NCI-H2196 treated with DMSO at 0.1 percent for 48 hours (cell line): ENCODE measurements at regions not wholly inside any gene's neighbourhood (a gene's known extent, or its start where the extent isn't known, plus 50 kb on each side); places are given as distances from the start of the nearest gene placed in this dataset.

Experiments used
- DNase-seq: peaks from one replicate; lab custom pipeline; 2025; ENCODE audit not compliant: unreplicated experiment; lab: John Stamatoyannopoulos, UW

DNA sequence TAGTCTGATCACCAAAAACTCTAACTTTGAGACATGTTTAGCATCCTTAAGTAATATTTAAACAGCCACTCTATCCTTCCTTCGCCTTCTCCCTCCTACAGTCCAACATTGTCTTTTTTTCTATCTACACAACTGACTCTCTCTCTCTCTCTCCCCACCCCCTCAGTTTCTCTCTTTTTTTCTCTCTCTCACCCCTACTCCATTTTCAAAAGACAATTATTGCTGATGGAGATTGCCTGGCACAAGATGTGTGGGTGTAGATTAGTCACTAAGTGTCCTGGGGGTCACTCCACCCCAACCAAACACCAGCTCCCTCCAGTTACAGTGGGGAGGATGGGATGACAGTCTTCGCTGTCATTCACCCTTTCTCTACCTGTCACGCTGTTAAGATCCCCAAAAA lies 94.5 kb upstream of the NFIA start:
- no peak for DNase-seq

GRCh38 chr1:60984062-60984799 lies 98.1 kb upstream of the NFIA start:
- no peak for DNase-seq

- DNase-seq: no peak
Observed at GRCh38 chr1:60983701-60984061, 98.7 kb upstream of the NFIA start.

DNA sequence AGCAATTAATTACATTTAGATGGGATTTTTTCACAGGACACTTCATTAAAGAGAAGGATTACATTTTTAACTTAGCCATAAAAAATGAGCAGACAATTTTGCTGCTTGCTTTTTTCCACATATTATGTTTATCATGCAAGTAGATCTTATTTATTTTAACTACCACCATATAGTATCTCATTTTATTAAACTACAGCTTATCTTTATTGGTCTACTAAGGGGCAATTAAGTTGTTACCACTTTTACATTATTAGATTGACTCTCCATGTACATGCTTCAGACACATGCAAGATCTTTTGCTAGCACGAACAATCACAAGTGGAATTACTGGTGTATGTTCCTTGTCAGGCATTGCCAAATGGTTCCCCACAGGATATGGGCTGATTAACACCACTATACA lies 99.8 kb upstream of the NFIA start:
- DNase-seq: no peak

DNA sequence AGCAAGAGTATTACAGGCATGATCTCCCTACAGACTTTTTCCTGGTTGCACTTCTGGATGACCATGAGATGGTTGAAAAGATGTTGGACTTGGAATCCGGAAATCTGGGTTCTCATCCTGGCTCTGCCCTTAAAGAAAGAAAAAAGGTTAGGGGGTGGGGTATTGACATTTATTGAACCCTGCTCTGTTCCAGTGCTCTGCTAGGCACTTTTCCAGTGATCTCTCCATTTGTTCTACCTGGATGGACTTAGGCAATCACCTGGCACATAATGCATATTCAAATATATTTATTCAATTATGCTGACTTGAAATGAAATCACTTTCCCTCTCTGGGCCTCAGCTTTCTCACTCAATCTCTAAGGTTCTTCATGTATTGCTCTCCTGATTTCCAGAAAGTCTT lies 101.0 kb upstream of the NFIA start:
- DNase-seq: no peak

- no peak for DNase-seq
Observed at GRCh38 chr1:60978421-60979357, 103.7 kb upstream of the NFIA start.

- no peak for DNase-seq
Observed at GRCh38 chr1:60977661-60978060, 104.7 kb upstream of the NFIA start.

DNA sequence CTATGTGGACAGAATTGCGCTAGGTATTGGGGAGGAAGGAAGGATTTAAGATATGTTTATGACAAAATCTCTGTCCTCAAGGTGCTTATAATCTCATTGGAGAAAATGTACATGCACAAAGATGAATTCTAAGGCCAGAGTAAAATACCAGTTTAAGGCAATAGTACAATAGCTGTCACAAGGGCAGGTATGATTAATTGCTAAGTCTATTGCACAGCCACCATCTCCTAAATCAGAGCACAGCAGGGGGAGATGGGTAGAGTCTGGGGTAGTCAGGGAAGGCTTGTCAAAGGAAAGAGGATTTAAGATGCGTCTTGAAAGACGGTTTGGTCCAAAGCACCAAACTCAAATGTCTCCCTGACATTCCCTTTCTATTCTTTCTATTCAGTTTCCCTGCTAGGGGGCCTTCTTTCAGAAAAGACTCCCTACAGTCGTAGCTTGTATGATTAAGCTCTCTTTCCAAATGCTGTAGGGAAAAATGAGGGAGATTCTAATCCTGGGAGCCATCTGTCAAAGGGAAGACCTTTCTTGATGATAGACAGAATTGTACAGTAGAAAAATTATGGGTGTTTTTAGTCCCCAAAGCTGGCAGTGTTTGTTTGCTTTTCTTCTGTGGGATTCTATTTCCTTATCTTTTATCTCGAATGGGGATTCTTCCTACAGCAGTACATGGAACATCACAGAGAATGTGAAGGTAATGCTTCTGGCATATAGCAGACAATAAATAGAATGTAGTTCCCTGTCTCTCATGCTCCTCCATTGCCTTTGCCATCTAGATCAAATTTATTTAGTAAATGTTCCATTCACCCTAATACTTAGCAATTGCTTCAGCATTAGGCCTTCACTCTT lies 107.6 kb upstream of the NFIA start:
- no peak for DNase-seq

- no peak for DNase-seq
Observed at GRCh38 chr1:60973668-60974067, 108.7 kb upstream of the NFIA start.

GRCh38 chr1:60972841-60973364 lies 109.5 kb upstream of the NFIA start:
- DNase-seq: no peak

DNA sequence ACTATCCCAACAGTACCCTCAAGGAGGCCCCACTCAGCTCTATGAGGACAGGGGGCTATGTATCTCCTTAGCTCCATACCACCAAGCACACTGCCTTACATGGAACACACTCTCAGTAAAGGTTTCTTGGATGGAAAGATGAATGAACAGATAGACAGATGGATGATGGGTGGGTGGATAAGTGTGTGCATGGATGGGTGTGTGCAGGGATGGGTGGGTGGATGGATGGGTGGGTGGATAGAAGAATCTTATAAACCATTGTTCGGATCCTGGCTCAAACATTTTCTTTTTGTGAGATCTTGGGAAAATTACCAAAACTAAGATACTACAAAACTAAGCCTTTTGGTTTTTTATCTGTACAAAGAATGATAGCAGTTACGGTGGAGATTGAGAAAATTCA lies 111.0 kb upstream of the NFIA start:
- DNase-seq: no peak

GRCh38 chr1:60969971-60970509 lies 112.3 kb upstream of the NFIA start:
- DNase-seq: no peak

- DNase-seq: no peak
Observed at GRCh38 chr1:60965280-60965854, 117.0 kb upstream of the NFIA start.

- no peak for DNase-seq
Observed at GRCh38 chr1:60963167-60963940, 119.0 kb upstream of the NFIA start.

DNA sequence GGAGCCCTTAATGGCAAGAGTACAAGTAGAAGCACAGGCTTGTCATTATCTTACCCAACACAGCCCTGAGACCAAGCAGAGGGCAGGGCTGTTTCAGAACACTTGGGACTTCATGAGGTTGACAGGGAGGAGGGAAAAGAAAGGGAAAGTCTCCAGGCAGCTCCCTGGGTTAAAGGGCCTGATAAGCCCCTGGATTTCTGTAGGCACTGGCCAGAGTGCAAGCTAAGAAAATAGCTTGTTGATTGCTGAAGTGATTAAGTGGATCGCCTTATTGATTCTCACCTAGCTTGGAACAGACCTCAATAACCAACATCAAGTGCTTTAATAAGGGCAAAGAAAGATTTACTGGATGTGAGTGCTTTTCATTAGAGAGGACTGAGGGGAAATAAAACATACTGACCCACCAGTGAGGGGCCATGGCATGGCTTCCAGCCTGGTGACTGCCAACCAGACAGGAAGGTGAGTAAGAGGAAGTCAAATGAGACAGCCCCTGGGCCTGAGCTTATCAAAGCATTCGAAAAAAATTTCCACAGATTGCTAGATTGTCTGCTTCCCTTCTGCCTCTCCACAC lies 121.4 kb upstream of the NFIA start:
- no peak for DNase-seq

GRCh38 chr1:60959701-60960100 lies 122.7 kb upstream of the NFIA start:
- DNase-seq: no peak

DNA sequence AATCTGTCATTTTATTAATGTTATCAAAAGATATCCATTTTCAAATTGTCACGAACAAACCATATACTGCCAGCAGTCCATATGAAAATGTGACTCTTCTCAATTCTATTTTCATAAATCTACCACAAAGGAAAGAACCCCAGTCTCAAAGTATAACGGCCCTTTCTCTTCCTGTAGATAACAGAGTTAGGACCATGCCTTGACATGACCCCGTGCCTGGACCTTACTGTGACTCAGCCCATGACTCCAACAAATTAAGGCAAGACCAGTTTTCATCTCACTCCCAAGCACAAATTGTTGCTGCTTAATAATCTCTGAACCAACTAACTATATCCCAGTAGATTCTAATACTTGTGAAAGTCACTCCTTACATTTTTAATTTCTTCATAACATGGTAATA lies 124.4 kb upstream of the NFIA start:
- no peak for DNase-seq

DNA sequence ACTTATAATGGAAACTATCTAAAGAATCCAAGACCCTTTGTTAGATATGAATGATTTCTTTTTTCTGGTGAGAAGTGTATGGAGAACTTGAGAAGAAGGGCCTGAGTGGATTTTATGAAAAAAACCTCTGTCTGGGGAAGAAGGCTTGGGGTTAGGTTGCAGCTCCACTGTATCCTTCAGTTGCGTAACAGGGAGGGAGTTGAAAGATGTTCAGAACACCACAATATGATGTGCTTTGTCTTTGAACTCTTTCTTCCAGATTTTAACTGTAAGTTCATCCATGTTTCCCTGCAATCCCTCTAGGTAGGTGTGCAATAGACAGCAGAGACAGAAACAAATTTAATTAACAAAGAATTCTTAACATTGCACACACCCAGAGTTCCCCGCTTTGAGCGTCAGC lies 125.8 kb upstream of the NFIA start:
- no peak for DNase-seq

DNA sequence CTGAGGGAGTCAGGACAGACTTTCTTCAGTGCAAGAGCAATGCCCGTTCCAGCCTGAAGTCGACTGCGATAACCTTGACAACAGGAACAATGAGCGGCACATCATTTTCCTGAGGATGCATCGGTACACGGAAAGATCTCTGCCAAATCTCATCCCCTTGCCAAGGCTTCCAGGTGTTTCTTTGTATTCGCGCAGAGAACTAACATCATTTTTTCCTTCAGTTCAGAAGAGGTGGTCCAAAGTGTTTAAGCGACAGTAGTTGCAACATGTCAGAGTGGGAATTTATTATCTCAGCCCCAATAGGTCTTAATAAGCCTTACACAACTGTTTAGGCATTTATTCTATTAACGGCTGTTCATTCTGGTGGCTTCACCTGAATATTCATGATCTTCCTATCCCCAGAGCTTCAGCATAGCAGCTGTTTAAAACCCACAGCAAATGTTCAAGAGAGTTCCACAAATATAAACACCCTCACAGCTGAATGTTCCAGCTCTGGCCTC lies 129.7 kb upstream of the NFIA start:
- DNase-seq: no peak
